ENCODE measurements at regions not wholly inside any gene's neighbourhood (a gene's known extent, or its start where the extent isn't known, plus 50 kb on each side); places are given as distances from the start of the nearest gene placed in this dataset.

DNA sequence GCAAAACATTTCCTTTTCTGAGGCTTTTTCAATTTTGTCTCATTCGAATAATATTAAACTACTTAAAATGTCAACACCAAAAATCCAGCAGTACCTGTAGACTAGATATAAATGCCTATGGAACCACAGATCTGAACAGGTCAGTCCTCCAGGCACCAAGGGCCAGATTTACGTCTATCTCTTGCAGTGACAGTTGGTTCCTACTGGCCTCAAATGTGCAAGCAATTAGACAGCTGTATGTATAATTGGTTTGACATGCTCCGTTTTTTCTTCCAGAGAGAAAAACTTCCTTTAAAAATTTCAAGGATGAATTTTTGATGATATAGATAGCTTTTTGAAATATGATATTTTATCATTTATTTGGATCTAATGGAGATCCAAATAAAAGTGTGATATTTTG lies 443.8 kb upstream of the POU3F3 start:
- TF ChIP-seq CTCF (conservative IDR thresholded peaks at IDR 0.05; ENCODE audit: low read depth in 2 of 2) (no peak), ETS1 (IDR thresholded peaks at IDR 0.05) (no peak), EZH2phosphoT487 (IDR thresholded peaks at IDR 0.05; ENCODE audit: unreplicated experiment) (no peak)
- TF ChIP-seq, protein P1, sequence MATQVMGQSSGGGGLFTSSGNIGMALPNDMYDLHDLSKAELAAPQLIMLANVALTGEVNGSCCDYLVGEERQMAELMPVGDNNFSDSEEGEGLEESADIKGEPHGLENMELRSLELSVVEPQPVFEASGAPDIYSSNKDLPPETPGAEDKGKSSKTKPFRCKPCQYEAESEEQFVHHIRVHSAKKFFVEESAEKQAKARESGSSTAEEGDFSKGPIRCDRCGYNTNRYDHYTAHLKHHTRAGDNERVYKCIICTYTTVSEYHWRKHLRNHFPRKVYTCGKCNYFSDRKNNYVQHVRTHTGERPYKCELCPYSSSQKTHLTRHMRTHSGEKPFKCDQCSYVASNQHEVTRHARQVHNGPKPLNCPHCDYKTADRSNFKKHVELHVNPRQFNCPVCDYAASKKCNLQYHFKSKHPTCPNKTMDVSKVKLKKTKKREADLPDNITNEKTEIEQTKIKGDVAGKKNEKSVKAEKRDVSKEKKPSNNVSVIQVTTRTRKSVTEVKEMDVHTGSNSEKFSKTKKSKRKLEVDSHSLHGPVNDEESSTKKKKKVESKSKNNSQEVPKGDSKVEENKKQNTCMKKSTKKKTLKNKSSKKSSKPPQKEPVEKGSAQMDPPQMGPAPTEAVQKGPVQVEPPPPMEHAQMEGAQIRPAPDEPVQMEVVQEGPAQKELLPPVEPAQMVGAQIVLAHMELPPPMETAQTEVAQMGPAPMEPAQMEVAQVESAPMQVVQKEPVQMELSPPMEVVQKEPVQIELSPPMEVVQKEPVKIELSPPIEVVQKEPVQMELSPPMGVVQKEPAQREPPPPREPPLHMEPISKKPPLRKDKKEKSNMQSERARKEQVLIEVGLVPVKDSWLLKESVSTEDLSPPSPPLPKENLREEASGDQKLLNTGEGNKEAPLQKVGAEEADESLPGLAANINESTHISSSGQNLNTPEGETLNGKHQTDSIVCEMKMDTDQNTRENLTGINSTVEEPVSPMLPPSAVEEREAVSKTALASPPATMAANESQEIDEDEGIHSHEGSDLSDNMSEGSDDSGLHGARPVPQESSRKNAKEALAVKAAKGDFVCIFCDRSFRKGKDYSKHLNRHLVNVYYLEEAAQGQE (IDR thresholded peaks at IDR 0.05; ENCODE audit: unreplicated experiment): no peak
